PC-3 (cell line): ENCODE measurements at regions not wholly inside any gene's neighbourhood (a gene's known extent, or its start where the extent isn't known, plus 50 kb on each side); places are given as distances from the start of the nearest gene placed in this dataset.

ENCODE experiments used
- ATAC-seq: fragments of 200-7000 bp; cut with Tn5 transposase; 2 replicates; pipeline ENCODE4 v1.9.1; 2020; ENCODE audit warnings: mild to moderate bottlenecking, moderate library complexity
- BruUV-seq: library from RNA; stranded (reverse); fragments of 400-500 nt; replicated peaks from 2 replicates; lab custom pipeline; 2021; lab: Mats Ljungman, UMichigan
- CTCF ChIA-PET: fragments of 300-600 bp; sonication (Branson Sonifier 250); formaldehyde crosslinking; loops from one replicate; lab custom pipeline; 2022; ENCODE audit warnings: antibody characterized with exemption; lab: Charles Lee
- POLR2A ChIA-PET: fragments of 300-600 bp; sonication (Branson Sonifier 250); formaldehyde crosslinking; loops from one replicate; lab custom pipeline; 2022; ENCODE audit warnings: antibody characterized with exemption; ENCODE audit not compliant: unreplicated experiment; lab: Charles Lee
- DNase-seq: peaks from one replicate; pipeline ENCODE4 v3.0.0-alpha.2; 2015
- H2AFZ ChIP-seq: fragments of 300-600 bp; sonication (generic); 2 replicates; pipeline ENCODE4 v1.6.0; 2016; ENCODE audit warnings: antibody characterized with exemption, low read length
- H3F3A ChIP-seq: fragments of 300-600 bp; sonication (generic); one replicate; pipeline ENCODE4 v1.6.0; 2017; ENCODE audit warnings: antibody characterized with exemption, low read length, control low read depth, mild to moderate bottlenecking; ENCODE audit not compliant: unreplicated experiment
- H3K27ac ChIP-seq: fragments of 300-600 bp; sonication (generic); 2 replicates; pipeline ENCODE4 v1.5.1; 2016; ENCODE audit warnings: mild to moderate bottlenecking, low read length
- H3K27me3 ChIP-seq: fragments of 300-600 bp; sonication (generic); 2 replicates; pipeline ENCODE4 v1.6.1; 2016; ENCODE audit warnings: low read length, mixed read lengths
- H3K36me3 ChIP-seq: fragments of 300-600 bp; sonication (generic); 2 replicates; pipeline ENCODE4 v1.6.1; 2016; ENCODE audit warnings: low read depth, mixed run types, low read length, mixed read lengths
- H3K4me1 ChIP-seq: fragments of 300-600 bp; sonication (generic); 2 replicates; pipeline ENCODE4 v1.5.1; 2016; ENCODE audit warnings: low read length; ENCODE audit not compliant: insufficient read depth
- H3K4me2 ChIP-seq: fragments of 300-600 bp; sonication (generic); 2 replicates; pipeline ENCODE4 v1.6.0; 2016; ENCODE audit warnings: low read length
- H3K4me3 ChIP-seq: fragments of 300-600 bp; sonication (generic); 2 replicates; pipeline ENCODE4 v1.5.1; 2016; ENCODE audit warnings: mild to moderate bottlenecking, low read length, mixed read lengths
- H3K79me2 ChIP-seq: fragments of 300-600 bp; sonication (generic); 2 replicates; pipeline ENCODE4 v1.6.1; 2017; ENCODE audit warnings: low read length, mixed read lengths
- H3K9ac ChIP-seq: fragments of 300-600 bp; sonication (generic); 2 replicates; pipeline ENCODE4 v1.6.0; 2016; ENCODE audit warnings: mild to moderate bottlenecking, low read length
- H3K9me2 ChIP-seq: fragments of 300-600 bp; sonication (generic); replicated peaks from 2 replicates; pipeline ENCODE4 v1.6.1; 2016; ENCODE audit warnings: mixed run types, low read length, mixed read lengths
- H3K9me3 ChIP-seq: fragments of 300-600 bp; sonication (generic); 2 replicates; pipeline ENCODE4 v1.6.1; 2016; ENCODE audit warnings: low read length, mixed read lengths
- H4K20me1 ChIP-seq: fragments of 300-600 bp; sonication (generic); 2 replicates; pipeline ENCODE4 v1.6.1; 2016; ENCODE audit warnings: low read length, mixed read lengths
- EZH2 ChIP-seq: fragments of 300-600 bp; sonication (generic); IDR thresholded peaks from one replicate; pipeline ENCODE4 v1.6.1; 2017; ENCODE audit warnings: antibody characterized with exemption, mild to moderate bottlenecking, low read length; ENCODE audit not compliant: unreplicated experiment
- EZH2phosphoT487 ChIP-seq: fragments of 300-600 bp; sonication (generic); IDR thresholded peaks from 2 replicates; pipeline ENCODE4 v1.6.1; 2018; ENCODE audit warnings: mild to moderate bottlenecking, antibody characterized with exemption, low read length, borderline replicate concordance
- intact Hi-C: fragments of 100-400 bp; cut with micrococcal nuclease; formaldehyde crosslinking; loops from 2 replicates; pipeline ENCODE4 v1.9.0; 2023
- TF ChIP-seq, protein P1 (sequence below): fragments of 300-600 bp; sonication (generic); conservative IDR thresholded peaks from 2 replicates; pipeline ENCODE4 v1.5.1; 2017; ENCODE audit warnings: antibody characterized with exemption, low read depth, mild to moderate bottlenecking, low read length

DNA sequence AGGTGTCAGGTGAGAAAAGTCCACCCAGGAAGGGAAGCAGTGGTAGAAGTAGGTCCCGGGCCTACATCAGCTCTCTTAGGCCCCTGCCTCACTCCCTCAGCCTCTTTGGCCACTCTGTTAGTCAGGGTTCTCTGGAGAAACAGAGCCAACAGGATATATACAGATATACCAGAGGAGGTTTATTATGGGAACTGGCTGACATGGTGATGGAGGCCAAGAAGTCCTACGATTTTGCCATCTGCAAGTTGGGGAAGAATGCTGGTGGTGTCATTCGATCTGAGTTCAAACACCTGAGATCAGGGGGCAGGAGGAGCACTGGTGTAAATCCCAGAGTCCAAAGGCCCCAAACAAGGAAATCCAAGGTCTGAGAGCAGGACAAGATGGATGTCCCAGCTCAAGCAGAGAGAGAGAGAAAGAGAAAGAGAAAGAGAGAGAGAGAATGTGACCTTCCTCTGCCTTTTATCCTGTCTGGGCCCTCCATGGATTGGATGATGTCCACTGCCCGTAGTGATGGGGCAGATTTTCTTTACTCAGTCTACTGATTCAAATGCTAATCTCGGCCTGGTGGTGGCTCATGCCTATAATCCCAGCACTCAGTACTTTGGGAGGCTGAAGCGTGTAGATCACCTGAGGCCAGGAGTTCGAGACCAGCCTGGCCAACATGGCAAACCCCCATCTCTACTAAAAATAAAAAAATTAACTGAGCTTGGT, 111.1 kb upstream of the MYCN start:
- no peak overlapping the region for H3K9ac ChIP-seq
- no peak overlapping the region for H3K27ac ChIP-seq
- H3K9me2 ChIP-seq, result no peaks in the 10 kb centered on the region
- DNase-seq, result no peak
- no TSS peak for BruUV-seq
- POLR2A ChIA-PET, result no interaction called here
- H3F3A ChIP-seq, result no peaks in the 10 kb centered on the region
- no peaks in the 10 kb centered on the region for H4K20me1 ChIP-seq
- TF ChIP-seq, protein P1, sequence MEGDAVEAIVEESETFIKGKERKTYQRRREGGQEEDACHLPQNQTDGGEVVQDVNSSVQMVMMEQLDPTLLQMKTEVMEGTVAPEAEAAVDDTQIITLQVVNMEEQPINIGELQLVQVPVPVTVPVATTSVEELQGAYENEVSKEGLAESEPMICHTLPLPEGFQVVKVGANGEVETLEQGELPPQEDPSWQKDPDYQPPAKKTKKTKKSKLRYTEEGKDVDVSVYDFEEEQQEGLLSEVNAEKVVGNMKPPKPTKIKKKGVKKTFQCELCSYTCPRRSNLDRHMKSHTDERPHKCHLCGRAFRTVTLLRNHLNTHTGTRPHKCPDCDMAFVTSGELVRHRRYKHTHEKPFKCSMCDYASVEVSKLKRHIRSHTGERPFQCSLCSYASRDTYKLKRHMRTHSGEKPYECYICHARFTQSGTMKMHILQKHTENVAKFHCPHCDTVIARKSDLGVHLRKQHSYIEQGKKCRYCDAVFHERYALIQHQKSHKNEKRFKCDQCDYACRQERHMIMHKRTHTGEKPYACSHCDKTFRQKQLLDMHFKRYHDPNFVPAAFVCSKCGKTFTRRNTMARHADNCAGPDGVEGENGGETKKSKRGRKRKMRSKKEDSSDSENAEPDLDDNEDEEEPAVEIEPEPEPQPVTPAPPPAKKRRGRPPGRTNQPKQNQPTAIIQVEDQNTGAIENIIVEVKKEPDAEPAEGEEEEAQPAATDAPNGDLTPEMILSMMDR, result no peak
- no peak for TF ChIP-seq EZH2phosphoT487
- no peak for TF ChIP-seq EZH2
- H3K27me3 ChIP-seq, result peaks cover 7% of the 10 kb centered on the region
- H3K4me2 ChIP-seq, result no peak overlapping the region
- CTCF ChIA-PET, result no interaction called here
- no peaks in the 10 kb centered on the region for H3K36me3 ChIP-seq
- no peaks in the 10 kb centered on the region for H3K9me3 ChIP-seq
- no peak for ATAC-seq
- H3K4me1 ChIP-seq, result no peaks in the 10 kb centered on the region
- intact Hi-C loops, result no loop called here
- no peaks in the 10 kb centered on the region for H3K79me2 ChIP-seq
- no peak overlapping the region for H3K4me3 ChIP-seq
- H2AFZ ChIP-seq, result no peak overlapping the region

DNA sequence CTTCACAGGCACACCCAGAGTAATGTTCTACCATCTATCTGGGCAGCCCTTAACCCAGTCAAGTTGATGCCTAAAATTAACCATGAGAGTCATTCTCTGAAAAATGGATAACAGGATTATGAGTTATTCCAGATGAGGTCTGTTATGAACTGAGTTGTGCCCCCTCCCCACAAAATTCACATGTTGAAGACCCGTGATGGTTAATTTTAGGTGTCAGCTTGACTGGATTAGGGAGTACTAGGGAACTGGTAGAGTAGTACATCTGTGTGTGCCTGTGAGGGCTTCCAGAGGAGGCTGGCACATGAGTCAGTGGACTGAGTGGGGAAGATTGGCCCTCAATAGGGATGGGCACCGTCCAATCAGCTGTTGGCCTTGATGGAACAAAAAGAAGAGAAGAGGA, 110.4 kb upstream of the MYCN start:
- ATAC-seq (no peak), DNase-seq (no peak)
- Histone ChIP-seq H3K9me3 (no peaks in the 10 kb centered on the region), H3K27ac (no peak overlapping the region), H3F3A (no peaks in the 10 kb centered on the region), H3K4me1 (no peaks in the 10 kb centered on the region), H3K36me3 (no peaks in the 10 kb centered on the region), H4K20me1 (no peaks in the 10 kb centered on the region), H2AFZ (no peak overlapping the region), H3K79me2 (no peaks in the 10 kb centered on the region), H3K4me2 (no peak overlapping the region), H3K4me3 (no peak overlapping the region), H3K9me2 (no peaks in the 10 kb centered on the region), H3K9ac (no peak overlapping the region), H3K27me3 (peaks cover 4% of the 10 kb centered on the region; the same call in 1 of the 2 replicates)
- intact Hi-C loops, result no loop called here
- no TSS peak for BruUV-seq
- ChIA-PET CTCF (no interaction called here), POLR2A (no interaction called here)
- TF ChIP-seq EZH2phosphoT487, result no peak
- TF ChIP-seq EZH2, result no peak
- TF ChIP-seq, protein P1, result no peak

DNA sequence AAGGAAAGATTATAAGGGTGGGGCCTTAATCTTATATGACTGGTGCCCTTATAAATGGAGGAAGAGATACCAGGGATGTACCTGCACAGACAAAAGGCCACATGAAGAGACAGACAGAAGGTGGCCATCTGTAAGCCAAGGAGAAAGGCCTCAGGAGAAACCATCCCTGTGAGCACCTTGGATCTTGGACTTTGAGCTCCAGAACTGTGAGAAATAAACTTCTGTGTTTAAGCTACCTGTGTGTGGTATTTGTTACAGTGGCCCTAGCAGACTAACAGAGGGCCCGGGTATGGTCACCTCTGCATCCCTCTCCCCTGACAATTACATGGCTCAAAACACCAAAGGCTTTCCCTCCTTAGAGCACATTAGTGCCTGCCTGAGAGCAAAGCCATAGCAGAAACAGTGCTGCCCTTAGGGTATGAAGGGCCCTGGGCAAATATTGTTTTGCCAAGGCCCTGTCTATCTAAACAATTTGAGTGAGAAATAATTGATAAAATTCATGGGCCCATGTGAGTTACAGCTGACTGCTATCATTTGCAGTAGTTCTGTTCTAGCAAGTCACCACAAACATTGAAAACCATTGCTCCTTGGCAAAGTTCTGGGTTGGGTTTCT, 109.3 kb upstream of the MYCN start:
- ChIA-PET POLR2A (no interaction called here), CTCF (no interaction called here)
- no peaks in the 10 kb centered on the region for H3K9me2 ChIP-seq
- H3K4me3 ChIP-seq, result no peak overlapping the region
- no peak overlapping the region for H3K4me2 ChIP-seq
- H3K9ac ChIP-seq, result no peak overlapping the region
- no peaks in the 10 kb centered on the region for H3K79me2 ChIP-seq
- ATAC-seq (no peak), DNase-seq (no peak)
- H3K27ac ChIP-seq, result no peak overlapping the region
- H3K36me3 ChIP-seq, result no peaks in the 10 kb centered on the region
- H3K27me3 ChIP-seq, result no peaks in the 10 kb centered on the region
- no peaks in the 10 kb centered on the region for H4K20me1 ChIP-seq
- BruUV-seq, result no TSS peak
- TF ChIP-seq, protein P1, result no peak
- TF ChIP-seq EZH2phosphoT487, result no peak
- no peak for TF ChIP-seq EZH2
- no peaks in the 10 kb centered on the region for H3K4me1 ChIP-seq
- no peak overlapping the region for H2AFZ ChIP-seq
- H3F3A ChIP-seq, result no peaks in the 10 kb centered on the region
- no peaks in the 10 kb centered on the region for H3K9me3 ChIP-seq
- intact Hi-C loops, result no loop called here
